Subcutaneous abdominal adipose tissue (tissue), 5 donors: ENCODE measurements at regions not wholly inside any gene's neighbourhood (a gene's known extent, or its start where the extent isn't known, plus 50 kb on each side); places are given as distances from the start of the nearest gene placed in this dataset.
A peak's percentile ranks its signal among the peaks of the same experiment; 100 is the strongest.

Experiments
- H3K27ac ChIP-seq: one replicate; pipeline ENCODE4 v1.7.0; 2013; ENCODE audit warnings: low read depth, mild to moderate bottlenecking, inconsistent platforms, low read length, moderate library complexity
- H3K27me3 ChIP-seq, 5 donors: one replicate each; pipeline ENCODE4 v1.7.0; 2013; ENCODE audit warnings: low read length in 5 of 5, inconsistent platforms in 1 of 5; ENCODE audit not compliant: control insufficient read depth in 5 of 5, insufficient read depth in 4 of 5
- H3K36me3 ChIP-seq, 5 donors: one replicate each; pipeline ENCODE4 v1.7.0; 2013; ENCODE audit warnings: low read length in 5 of 5; ENCODE audit not compliant: control insufficient read depth in 5 of 5, insufficient read depth in 5 of 5
- H3K4me1 ChIP-seq, 5 donors: one replicate each; pipeline ENCODE4 v1.7.0; 2013; ENCODE audit warnings: low read length in 5 of 5, mild to moderate bottlenecking in 3 of 5, moderate library complexity in 1 of 5; ENCODE audit not compliant: control insufficient read depth in 5 of 5, insufficient read depth in 5 of 5
- H3K4me3 ChIP-seq, 5 donors: one replicate each; pipeline ENCODE4 v1.7.0; 2013; ENCODE audit warnings: low read length in 5 of 5, low read depth in 1 of 5
- H3K9ac ChIP-seq, 5 donors: one replicate each; pipeline ENCODE4 v1.7.0; 2013; ENCODE audit warnings: low read length in 5 of 5, mild to moderate bottlenecking in 4 of 5, moderate library complexity in 3 of 5
- H3K9me3 ChIP-seq, 5 donors: one replicate each; pipeline ENCODE4 v1.7.0; 2013; ENCODE audit warnings: low read length in 5 of 5; ENCODE audit not compliant: control insufficient read depth in 5 of 5
- donor health status: healthy.
- donor health status: healthy.
- donor health status: healthy.
- donor health status: healthy.
- donor health status: healthy.

DNA sequence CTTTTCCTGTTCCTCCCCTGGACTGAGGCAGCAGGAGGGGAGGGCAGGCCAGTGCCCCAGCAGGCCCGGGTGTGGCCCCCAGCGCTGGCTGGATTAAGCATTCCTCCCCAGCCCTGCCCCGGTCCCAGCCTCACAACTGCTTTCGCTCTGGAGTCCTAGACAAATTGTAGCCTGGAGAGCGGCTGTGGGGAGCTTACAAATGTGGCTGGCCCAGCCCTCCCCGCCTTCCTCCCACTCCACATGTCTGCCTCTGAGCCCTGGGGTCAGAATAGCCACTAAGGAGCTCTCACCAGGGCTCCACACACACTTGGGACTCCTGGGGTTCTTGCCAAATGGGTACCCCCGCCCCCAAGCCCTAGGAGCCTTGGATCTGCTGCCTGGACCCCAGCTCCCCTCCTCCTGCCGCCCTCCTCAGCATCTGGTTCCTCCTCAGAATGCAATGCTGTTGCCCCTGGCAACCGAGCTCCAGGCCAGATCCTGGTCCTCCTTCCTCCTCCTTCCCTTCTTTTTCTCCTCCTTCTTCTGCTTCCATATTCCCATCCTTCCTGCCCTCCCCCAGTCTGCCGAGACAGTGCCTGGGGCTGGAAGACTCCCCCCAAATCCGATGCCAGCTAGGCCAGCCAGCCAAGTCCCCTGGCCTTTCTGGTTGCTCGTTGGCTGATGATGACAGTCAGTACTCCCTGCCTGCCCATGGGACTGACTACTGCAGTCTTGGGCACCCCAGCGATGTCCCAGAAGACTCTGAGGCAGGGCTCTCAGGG, 91.1 kb downstream of the LINGO1 start:
- Histone ChIP-seq H3K9ac (no peak overlapping the region), H3K27ac (no peak overlapping the region), H3K4me3 (no peak overlapping the region), H3K9me3 (no peaks in the 10 kb centered on the region), H3K27me3 (peaks cover 0 to 2% (median 0%) of the 10 kb centered on the region in 5 donors), H3K36me3 (no peaks in the 10 kb centered on the region), H3K4me1 (peaks cover 0 to 37% (median 21%) of the 10 kb centered on the region in 5 donors)

DNA sequence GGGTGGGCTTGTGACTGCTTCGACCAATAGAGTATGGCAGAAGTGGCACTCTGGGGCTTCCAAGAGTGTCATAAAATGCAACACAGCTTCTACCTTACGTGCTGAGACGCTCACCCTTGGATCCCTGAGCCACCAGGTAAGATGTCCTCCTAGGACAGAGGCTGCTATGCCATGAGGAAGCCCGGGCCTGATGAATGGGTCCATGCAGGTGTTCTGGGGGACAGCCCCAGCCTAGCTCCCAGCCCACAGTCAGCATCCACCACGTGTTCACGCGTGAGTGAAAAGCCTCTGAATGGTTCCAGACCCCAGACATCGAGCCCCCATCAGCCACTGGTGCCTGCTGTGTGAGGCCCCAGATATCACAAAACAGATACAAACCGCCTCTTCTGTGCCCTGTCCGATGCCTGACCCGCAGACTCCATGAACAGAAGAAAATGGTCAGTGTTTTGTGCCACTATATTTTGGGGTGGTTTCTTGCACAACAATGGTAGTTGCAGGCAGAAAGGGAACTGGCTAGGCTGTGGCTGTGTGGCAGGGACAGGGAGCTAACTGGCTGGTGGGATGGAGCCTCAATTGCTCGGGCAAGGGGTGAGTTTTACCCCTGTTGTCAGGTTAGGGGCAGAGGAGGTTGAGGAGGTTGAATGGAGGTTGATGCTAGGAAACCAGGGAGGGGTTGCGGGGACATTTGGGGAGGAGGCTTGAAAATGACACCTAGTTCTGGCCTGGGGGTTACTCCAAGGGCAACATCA, 92.2 kb downstream of the LINGO1 start:
- H3K9ac ChIP-seq, result no peak overlapping the region
- H3K4me1 ChIP-seq, result peaks cover 0 to 28% (median 16%) of the 10 kb centered on the region in 5 donors
- H3K27ac ChIP-seq, result no peak overlapping the region
- H3K27me3 ChIP-seq, result peaks cover 0 to 2% (median 0%) of the 10 kb centered on the region in 5 donors
- no peaks in the 10 kb centered on the region for H3K36me3 ChIP-seq
- H3K4me3 ChIP-seq, result no peak overlapping the region
- no peaks in the 10 kb centered on the region for H3K9me3 ChIP-seq

DNA sequence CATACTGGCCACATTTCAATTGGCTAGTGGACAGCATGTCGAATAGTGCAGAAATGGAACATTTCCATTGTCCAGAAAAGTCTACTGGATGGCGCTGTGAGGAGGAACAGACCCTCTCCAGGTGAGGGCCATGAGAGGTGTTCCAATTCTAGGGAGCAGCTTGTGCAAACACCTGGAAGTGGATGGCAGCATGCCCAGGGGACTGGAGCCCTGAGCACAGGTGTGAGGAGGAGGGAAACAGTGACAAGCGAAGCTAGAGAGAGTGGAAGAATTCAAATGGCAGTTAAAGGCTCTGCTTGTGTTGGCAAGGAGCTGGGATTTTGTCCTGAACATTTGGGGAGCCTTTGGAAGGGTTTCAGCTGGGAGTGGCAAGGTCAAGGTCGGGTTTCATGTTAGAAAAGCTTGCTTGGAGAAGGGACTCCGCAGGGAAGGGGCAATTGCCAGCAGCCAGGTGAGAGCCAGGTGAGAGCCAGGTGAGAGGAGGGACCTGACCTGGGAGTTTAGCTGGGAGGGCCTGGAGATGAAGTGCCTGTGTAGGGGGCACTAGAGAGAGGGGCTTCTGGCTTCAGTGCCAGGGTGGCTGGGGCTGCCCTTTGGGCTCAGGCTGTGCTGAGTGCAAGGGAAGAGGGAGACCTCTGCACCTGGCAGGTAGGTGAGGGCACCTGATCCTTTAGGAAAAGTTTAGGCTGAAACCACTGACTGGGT, 93.8 kb downstream of the LINGO1 start:
- no peak overlapping the region for H3K9ac ChIP-seq
- no peak overlapping the region for H3K27ac ChIP-seq
- H3K9me3 ChIP-seq, result no peaks in the 10 kb centered on the region
- no peak overlapping the region for H3K4me3 ChIP-seq
- peaks cover 0 to 28% (median 16%) of the 10 kb centered on the region in 5 donors for H3K4me1 ChIP-seq
- peaks cover 0 to 2% (median 0%) of the 10 kb centered on the region in 5 donors for H3K27me3 ChIP-seq
- no peaks in the 10 kb centered on the region for H3K36me3 ChIP-seq

DNA sequence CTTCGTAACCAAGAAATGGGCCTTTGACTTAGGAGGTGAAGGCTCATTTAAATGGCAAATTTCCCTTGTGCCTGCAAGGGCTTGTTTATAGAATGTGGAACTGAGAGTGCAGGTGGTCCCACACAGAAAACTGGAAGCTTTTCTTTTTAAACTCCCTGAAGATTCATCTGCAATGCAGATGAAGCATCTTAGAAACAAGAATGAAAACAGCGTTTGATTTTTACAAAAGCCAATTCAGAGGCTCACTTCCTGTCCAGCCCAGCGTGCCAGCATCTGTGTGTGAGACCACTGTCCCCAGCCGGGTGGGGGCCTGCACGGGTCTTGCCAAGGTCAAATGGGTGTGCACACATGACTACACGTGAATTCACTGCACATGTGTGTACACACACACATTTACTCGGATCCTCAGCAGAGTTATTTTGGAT, 94.7 kb downstream of the LINGO1 start:
- H3K4me3 ChIP-seq, result no peak overlapping the region
- H3K27ac ChIP-seq, result no peak overlapping the region
- H3K9me3 ChIP-seq, result no peaks in the 10 kb centered on the region
- peak overlapping the region in 1 of 5 donors; percentile 23 for H3K9ac ChIP-seq
- no peaks in the 10 kb centered on the region for H3K36me3 ChIP-seq
- peaks cover 0 to 2% (median 0%) of the 10 kb centered on the region in 5 donors for H3K27me3 ChIP-seq
- H3K4me1 ChIP-seq, result peaks cover 0 to 21% (median 9%) of the 10 kb centered on the region in 5 donors

GRCh38 chr15:77537006-77537405, 95.7 kb downstream of the LINGO1 start:
- no peak overlapping the region for H3K4me3 ChIP-seq
- H3K9ac ChIP-seq, result no peak overlapping the region
- no peaks in the 10 kb centered on the region for H3K36me3 ChIP-seq
- H3K4me1 ChIP-seq, result peaks cover 0 to 11% (median 3%) of the 10 kb centered on the region in 5 donors
- H3K9me3 ChIP-seq, result no peaks in the 10 kb centered on the region
- H3K27ac ChIP-seq, result no peak overlapping the region
- peaks cover 0 to 2% (median 0%) of the 10 kb centered on the region in 5 donors for H3K27me3 ChIP-seq

GRCh38 chr15:77535845-77536244, 96.9 kb downstream of the LINGO1 start:
- Histone ChIP-seq H3K4me1 (peaks cover 0 to 9% (median 0%) of the 10 kb centered on the region in 5 donors), H3K27ac (no peak overlapping the region), H3K9ac (no peak overlapping the region), H3K4me3 (no peak overlapping the region), H3K36me3 (no peaks in the 10 kb centered on the region), H3K27me3 (peaks cover 0 to 2% (median 0%) of the 10 kb centered on the region in 5 donors), H3K9me3 (no peaks in the 10 kb centered on the region)
